A549 (cell line): ENCODE measurements at regions not wholly inside any gene's neighbourhood (a gene's known extent, or its start where the extent isn't known, plus 50 kb on each side); places are given as distances from the start of the nearest gene placed in this dataset.
A peak's percentile ranks its signal among the peaks of the same experiment; 100 is the strongest.
"Not testable (repeated sequence)": the region's sequence is repeated elsewhere in the genome, so short reads cannot be mapped to it uniquely, and the experiment has no call there.

ENCODE experiments used
- ATAC-seq, 2 experiments: fragments of 200-7000 bp in 1 of 2; fragments of >200 bp in 1 of 2; cut with Nextera tagmentation in 1 of 2; cut with Tn5 transposase in 1 of 2; 3 replicates each; pipeline versions ENCODE4 v1.8.0 to v1.9.1; 2018 to 2020; ENCODE audit warnings: mild to moderate bottlenecking in 1 of 2, moderate library complexity in 1 of 2
- CTCF ChIA-PET: fragments of 300-600 bp; sonication (Branson Sonifier 250); formaldehyde crosslinking; extraction: SDS; loops from one replicate; lab custom pipeline; 2021; ENCODE audit warnings: antibody characterized with exemption, inconsistent platforms; lab: Yijun Ruan, JAX
- POLR2A ChIA-PET: fragments of 350-600 bp; formaldehyde crosslinking; extraction: SDS; loops from one replicate; lab custom pipeline; 2021; ENCODE audit warnings: antibody characterized with exemption, inconsistent platforms; lab: Yijun Ruan, JAX
- DNase-seq, 2 experiments: peaks; one replicate each; pipeline versions ENCODE4 v3.0.0 to v3.0.0-alpha.2; 2011 to 2016; ENCODE audit warnings: low read depth in 1 of 2, low spot score in 1 of 2
- FAIRE-seq: peaks from 2 replicates; lab custom pipeline; 2011; peaks lifted over from hg19 to GRCh38; lab: Jason Lieb, UNC
- H3K27ac ChIP-seq, 2 experiments: fragments of >200 bp; sonication (Bioruptor Twin); formaldehyde crosslinking; 3 replicates each; pipeline ENCODE4 v1.5.1; 2016 to 2017
- H3K4me1 ChIP-seq: fragments of >200 bp; sonication (Bioruptor Twin); formaldehyde crosslinking; 3 replicates; pipeline ENCODE4 v1.6.1; 2016
- H3K4me2 ChIP-seq: fragments of >200 bp; sonication (Bioruptor Twin); formaldehyde crosslinking; 3 replicates; pipeline ENCODE4 v1.6.1; 2016
- H3K4me3 ChIP-seq: fragments of >200 bp; sonication (Bioruptor Twin); formaldehyde crosslinking; 3 replicates; pipeline ENCODE4 v1.5.1; 2016
- H3K9me3 ChIP-seq: fragments of >200 bp; sonication (Bioruptor Twin); formaldehyde crosslinking; 3 replicates; pipeline ENCODE4 v1.6.1; 2016
- MAX ChIP-seq: IDR thresholded peaks from 2 replicates; pipeline ENCODE4 v1.6.1; 2012
- POLR2A ChIP-seq: IDR thresholded peaks from 2 replicates; pipeline ENCODE4 v1.6.1; 2012; ENCODE audit warnings: mild to moderate bottlenecking, low read length
- WGBS: methylation state at CpG from one replicate; pipeline ENCODE4 v1.1.6; 2017; ENCODE audit errors: missing lambda C conversion rate; 5-methylcytosine and 5-hydroxymethylcytosine counted together

- H3K4me3 ChIP-seq, H3K4me1 ChIP-seq, H3K4me2 ChIP-seq, H3K9me3 ChIP-seq, FAIRE-seq, ATAC-seq, CTCF ChIA-PET, POLR2A ChIA-PET, H3K27ac ChIP-seq, DNase-seq: not testable (repeated sequence)
- 30% methylated on average over 2 of the region's 3 CpGs for WGBS
Measured at GRCh38 chr9:41367301-41367700, 178.2 kb upstream of the ZNG1F start.

- CTCF ChIA-PET, H3K27ac ChIP-seq, DNase-seq, H3K4me2 ChIP-seq, FAIRE-seq, POLR2A ChIA-PET, ATAC-seq, H3K9me3 ChIP-seq, H3K4me3 ChIP-seq, H3K4me1 ChIP-seq: not testable (repeated sequence)
- WGBS: 45% methylated on average over 1 of the region's 1 CpG
Measured at GRCh38 chr9:41361790-41362189, 172.7 kb upstream of the ZNG1F start.

- Histone ChIP-seq H3K4me3 (peak overlapping the region; percentile 72), H3K27ac (peak overlapping the region; percentile 83 to 91), H3K4me2 (peak overlapping the region; percentile 50; the same call in 2 of the 3 replicates)
- ATAC-seq (peak in 1 of 2 experiments; percentile 78; a peak in 4 of 6 replicates), DNase-seq (peak in 1 of 2 experiments; percentile 42)
- WGBS: 0% methylated on average over 9 of the region's 27 CpGs
- H3K9me3 ChIP-seq, FAIRE-seq, CTCF ChIA-PET, H3K4me1 ChIP-seq, POLR2A ChIA-PET: not testable (repeated sequence)
Measured at GRCh38 chr9:41359116-41359515, 170.0 kb upstream of the ZNG1F start.

GRCh38 chr9:41358682-41359081 is 169.6 kb upstream of the ZNG1F start:
- CTCF ChIA-PET, POLR2A ChIA-PET, H3K9me3 ChIP-seq, ATAC-seq, FAIRE-seq, H3K4me1 ChIP-seq: not testable (repeated sequence)
- H3K4me2 ChIP-seq: 0 out of 3 replicates have a peak overlapping the region, but pooled peaks have one; percentile 50
- H3K27ac ChIP-seq: peak overlapping the region; percentile 83 to 91
- H3K4me3 ChIP-seq: peak overlapping the region; percentile 72
- WGBS: no CpG with 5 or more reads among the region's 40 CpGs
- TF ChIP-seq POLR2A: peak; percentile 10; the same call in 1 of the 2 replicates
- DNase-seq: peak in 1 of 2 experiments; percentile 67

- CTCF ChIA-PET: not testable (repeated sequence)
- H3K4me3 ChIP-seq: peak overlapping the region; percentile 41
Measured at GRCh38 chr9:41357918-41358404, 168.8 kb upstream of the ZNG1F start.

GRCh38 chr9:41357350-41357748 is 168.2 kb upstream of the ZNG1F start:
- WGBS: 85% methylated on average over 18 of the region's 21 CpGs
- ATAC-seq, H3K4me1 ChIP-seq, H3K4me3 ChIP-seq, DNase-seq, FAIRE-seq, POLR2A ChIA-PET, H3K27ac ChIP-seq, CTCF ChIA-PET, H3K9me3 ChIP-seq: not testable (repeated sequence)
- peak overlapping the region; percentile 71; the same call in 2 of the 3 replicates for H3K4me2 ChIP-seq

More at GRCh38 chr9:41357918-41358404, 168.8 kb upstream of the ZNG1F start:
- Histone ChIP-seq H3K27ac (peak overlapping the region; percentile 60 to 82; a peak in 5 of 6 replicates), H3K4me2 (peak overlapping the region; percentile 71)
- H3K4me1 ChIP-seq, FAIRE-seq, H3K9me3 ChIP-seq, POLR2A ChIA-PET, DNase-seq: not testable (repeated sequence)
- ATAC-seq: 0 out of 6 replicates have a peak, but pooled peaks of 1 of the 2 experiments have one; percentile 52
- 41% methylated on average over 13 of the region's 31 CpGs for WGBS

GRCh38 chr9:41356588-41357349 is 167.7 kb upstream of the ZNG1F start:
- Histone ChIP-seq H3K4me2 (peak overlapping the region; percentile 71), H3K27ac (peak overlapping the region; percentile 56 to 70; a peak in 4 of 6 replicates), H3K4me3 (peak overlapping the region; percentile 41; the same call in 2 of the 3 replicates)
- WGBS: no CpG with 5 or more reads among the region's 42 CpGs
- FAIRE-seq, H3K4me1 ChIP-seq, POLR2A ChIA-PET, CTCF ChIA-PET, H3K9me3 ChIP-seq: not testable (repeated sequence)
- DNase-seq (peak in 1 of 2 experiments; percentile 66), ATAC-seq (peak; percentile 49 to 92; a peak in 5 of 6 replicates)
- TF ChIP-seq MAX: peak; percentile 36; the same call in 1 of the 2 replicates
- TF ChIP-seq POLR2A: peak; percentile 36

- Histone ChIP-seq H3K4me2 (peak overlapping the region; percentile 47; the same call in 1 of the 3 replicates), H3K4me3 (peak overlapping the region; percentile 41; the same call in 1 of the 3 replicates), H3K27ac (0 out of 6 replicates have a peak overlapping the region, but pooled peaks of 1 of the 2 experiments have one; percentile 56)
- H3K9me3 ChIP-seq, ATAC-seq, POLR2A ChIA-PET, FAIRE-seq, H3K4me1 ChIP-seq, DNase-seq, CTCF ChIA-PET: not testable (repeated sequence)
- WGBS: 80% methylated on average over 2 of the region's 36 CpGs
Measured at GRCh38 chr9:41355712-41356450, 166.8 kb upstream of the ZNG1F start.

GRCh38 chr9:41354978-41355377 is 165.9 kb upstream of the ZNG1F start:
- H3K27ac ChIP-seq, H3K9me3 ChIP-seq, POLR2A ChIA-PET, H3K4me2 ChIP-seq, H3K4me3 ChIP-seq, DNase-seq, ATAC-seq, H3K4me1 ChIP-seq, CTCF ChIA-PET, FAIRE-seq: not testable (repeated sequence)
- 87% methylated on average over 7 of the region's 19 CpGs for WGBS
